GM19395 (cell line): ENCODE measurements at regions not wholly inside any gene's neighbourhood (a gene's known extent, or its start where the extent isn't known, plus 50 kb on each side); places are given as distances from the start of the nearest gene placed in this dataset.
"Not testable (repeated sequence)": the region's sequence is repeated elsewhere in the genome, so short reads cannot be mapped to it uniquely, and the experiment has no call there.

Experiments used
- ATAC-seq: cut with Tn5 transposase; IDR thresholded peaks from one replicate; pipeline ENCODE4 v1.9.1; 2021; ENCODE audit warnings: mild to moderate bottlenecking, moderate library complexity; ENCODE audit not compliant: unreplicated experiment

DNA sequence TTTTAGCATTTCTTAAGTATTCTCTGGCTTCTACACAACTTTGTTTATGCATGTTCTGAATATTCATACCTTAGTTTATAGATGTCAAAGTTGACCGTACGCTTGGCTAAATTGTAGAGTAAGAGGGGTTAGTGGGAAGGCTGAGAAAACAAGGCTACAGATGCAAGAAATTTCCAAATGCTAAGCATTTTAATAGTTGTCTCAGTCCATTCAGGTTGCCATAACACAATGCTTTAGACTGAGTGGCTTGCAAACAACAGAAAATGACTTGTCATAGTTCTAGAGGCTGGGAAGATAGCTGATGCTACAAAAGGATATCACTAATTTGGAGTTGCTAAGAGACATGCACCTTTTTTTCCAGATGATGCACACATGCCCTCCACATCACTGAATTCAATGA, 53.0 kb upstream of the C1QTNF3 start:
- not testable (repeated sequence) for ATAC-seq

DNA sequence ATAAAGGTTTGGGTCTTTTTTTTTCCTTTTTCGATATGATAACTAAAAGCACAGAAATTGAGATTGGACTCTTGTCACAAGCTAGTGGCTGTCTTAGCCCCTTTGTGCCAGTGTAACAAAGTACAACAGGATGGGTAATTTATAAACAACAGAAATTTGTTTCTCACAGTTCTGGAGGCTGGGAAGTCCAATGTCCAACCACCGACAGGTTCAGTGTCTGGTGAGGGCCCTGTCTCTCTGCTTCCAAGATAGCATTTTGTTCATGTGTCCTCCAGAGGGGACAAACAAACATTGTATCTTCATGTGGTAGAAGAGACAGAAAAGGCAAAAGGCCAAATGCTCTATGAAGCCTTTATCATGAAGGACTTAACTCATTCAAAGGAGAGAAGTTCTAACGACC, 56.9 kb upstream of the C1QTNF3 start:
- ATAC-seq: not testable (repeated sequence)

DNA sequence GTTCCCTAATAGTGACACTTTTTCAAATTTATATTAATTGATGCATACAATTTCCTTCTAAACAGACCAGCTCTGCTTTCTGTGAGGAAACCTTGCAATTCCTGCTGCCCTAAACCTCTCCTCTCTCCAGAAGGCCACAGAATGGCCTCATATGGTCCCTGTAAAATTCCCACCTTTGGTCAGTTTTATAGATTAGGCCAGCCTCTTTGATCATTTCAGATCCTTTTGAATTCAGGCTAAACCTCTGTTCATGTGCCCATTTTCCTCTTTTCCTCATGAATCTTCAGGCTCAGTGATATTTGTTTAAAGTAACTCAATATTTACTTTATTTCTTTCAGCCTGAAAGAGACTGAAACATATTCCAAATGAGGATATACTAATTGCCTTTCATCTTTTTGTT, 58.6 kb upstream of the C1QTNF3 start:
- not testable (repeated sequence) for ATAC-seq

DNA sequence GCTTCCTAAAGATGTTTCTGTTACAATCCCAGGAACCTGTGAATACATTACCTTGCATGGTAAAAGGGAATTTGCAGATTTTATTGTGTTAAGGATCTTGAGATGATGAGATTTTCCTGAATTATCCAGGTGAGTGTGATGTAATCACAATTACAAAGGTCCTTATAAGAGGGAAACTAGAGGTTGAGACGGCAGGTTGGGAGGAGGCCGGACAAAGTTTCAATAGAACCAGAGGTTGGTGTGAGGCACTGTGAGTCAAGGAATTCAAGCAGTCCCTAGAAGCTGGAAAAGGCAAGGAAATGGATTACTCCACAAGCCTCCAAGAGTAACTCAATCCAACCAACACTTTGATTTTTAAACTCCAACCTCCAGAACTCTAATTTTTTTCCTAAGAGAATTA, 65.9 kb upstream of the C1QTNF3 start:
- not testable (repeated sequence) for ATAC-seq

DNA sequence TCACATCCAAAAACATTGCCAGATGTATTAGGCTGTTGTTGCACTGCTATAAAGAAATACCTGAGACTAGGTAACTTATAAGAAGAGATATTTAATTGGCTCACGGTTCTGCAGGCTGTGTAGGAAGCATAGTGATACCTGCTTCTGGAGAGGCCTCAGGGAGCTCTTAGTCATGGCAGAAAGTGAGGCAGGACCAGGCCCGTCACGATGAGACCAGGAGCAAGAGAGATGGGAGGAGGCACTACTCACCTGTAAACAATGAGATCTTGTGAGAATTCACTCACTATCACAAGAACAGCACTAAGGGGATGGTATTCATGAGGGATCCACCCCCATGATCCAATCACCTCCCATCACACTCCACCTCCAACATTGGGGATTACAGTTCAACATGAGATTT, 81.3 kb upstream of the C1QTNF3 start:
- ATAC-seq: not testable (repeated sequence)

DNA sequence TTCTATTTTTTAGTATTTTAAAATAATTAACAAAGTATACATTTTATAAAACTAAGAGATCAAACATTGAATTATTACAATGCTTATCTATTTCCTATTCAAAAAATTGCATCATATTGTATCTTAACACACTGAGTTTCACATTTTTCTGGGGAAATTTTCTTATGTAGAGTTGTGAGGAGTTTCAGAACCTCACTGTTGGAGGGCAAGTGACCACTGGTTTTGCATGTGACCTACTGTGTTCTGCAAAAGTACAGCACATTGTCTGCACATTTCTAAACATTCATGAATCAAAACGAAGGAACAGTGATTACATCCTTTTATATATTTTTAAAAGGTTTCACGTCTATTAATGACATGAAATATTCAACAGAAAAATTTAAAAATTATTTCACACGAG, 82.3 kb upstream of the C1QTNF3 start:
- peak; percentile 75 for ATAC-seq

DNA sequence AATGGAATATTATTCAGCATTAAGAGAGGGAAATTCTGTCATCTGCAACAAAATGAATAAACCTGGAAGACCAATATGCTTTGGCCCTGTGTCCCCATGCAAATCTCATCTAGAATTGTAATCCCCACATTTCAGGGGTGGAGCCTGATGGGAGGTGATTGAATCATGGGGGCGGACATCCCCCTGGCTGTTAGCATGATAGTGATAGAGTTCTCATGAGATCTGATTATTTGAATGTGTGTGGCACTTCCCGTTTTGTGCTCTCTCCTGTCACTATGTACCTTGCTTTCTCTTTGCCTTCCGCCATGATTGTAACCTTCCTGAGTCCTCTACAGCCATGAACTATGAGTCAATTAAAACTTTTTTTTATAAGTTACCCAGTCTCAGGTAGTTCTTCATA, 83.7 kb upstream of the C1QTNF3 start:
- not testable (repeated sequence) for ATAC-seq

DNA sequence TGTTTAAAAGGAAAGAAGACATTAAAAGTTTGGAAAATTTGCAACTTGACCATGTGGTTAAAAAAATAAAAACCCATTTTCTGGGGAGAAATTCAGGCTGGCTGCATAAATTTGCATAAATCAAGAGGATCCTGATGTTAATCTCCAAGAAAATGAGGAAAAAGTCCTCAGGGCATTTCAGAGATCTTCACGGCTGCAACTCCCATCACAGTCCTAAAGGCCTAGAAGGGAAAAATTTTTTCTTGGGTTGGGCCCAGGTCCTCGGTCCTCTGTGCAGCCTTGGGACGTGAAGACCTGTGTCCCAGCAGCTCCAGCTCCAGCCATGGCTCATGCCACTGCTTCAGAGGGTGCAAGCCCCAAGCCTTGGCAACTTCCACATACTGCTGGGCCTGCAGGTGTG, 84.8 kb upstream of the C1QTNF3 start:
- not testable (repeated sequence) for ATAC-seq

DNA sequence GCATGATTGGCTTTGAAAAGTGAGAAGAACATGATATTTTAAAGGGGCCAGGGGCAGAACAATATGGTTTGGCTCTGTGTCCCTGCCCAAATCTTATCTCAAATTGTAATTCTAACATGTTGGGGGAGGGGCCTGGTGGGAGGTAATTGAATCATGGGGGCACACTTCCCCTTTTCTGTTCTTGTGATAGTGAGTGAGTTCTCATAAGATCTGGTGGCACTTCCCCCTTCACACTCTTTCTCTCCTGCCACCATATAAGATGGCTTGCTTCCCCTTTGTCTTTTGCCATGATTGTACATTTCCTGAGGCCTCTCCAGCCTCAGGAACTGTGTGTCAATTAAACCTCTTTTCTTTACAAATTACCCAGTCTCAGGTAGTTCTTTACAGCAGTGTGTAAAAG, 85.9 kb upstream of the C1QTNF3 start:
- not testable (repeated sequence) for ATAC-seq

DNA sequence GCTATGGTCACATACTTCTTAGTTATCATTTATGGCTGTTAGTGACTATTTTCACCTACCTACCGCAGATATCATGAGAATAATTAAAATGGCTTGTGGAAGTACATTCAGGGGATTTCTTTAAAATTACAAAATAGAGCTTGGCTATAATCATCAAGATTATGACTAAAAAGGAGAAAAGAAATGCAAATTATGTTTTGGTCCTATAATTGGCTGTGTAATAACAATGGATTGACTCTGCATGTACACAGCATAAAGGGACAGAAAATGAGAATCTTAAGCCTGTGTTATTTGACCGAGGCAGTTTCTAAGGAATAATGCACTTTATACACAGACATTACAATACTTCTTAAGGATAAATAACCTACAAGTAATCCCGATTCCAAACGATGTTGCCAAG, 112.0 kb upstream of the C1QTNF3 start:
- not testable (repeated sequence) for ATAC-seq

DNA sequence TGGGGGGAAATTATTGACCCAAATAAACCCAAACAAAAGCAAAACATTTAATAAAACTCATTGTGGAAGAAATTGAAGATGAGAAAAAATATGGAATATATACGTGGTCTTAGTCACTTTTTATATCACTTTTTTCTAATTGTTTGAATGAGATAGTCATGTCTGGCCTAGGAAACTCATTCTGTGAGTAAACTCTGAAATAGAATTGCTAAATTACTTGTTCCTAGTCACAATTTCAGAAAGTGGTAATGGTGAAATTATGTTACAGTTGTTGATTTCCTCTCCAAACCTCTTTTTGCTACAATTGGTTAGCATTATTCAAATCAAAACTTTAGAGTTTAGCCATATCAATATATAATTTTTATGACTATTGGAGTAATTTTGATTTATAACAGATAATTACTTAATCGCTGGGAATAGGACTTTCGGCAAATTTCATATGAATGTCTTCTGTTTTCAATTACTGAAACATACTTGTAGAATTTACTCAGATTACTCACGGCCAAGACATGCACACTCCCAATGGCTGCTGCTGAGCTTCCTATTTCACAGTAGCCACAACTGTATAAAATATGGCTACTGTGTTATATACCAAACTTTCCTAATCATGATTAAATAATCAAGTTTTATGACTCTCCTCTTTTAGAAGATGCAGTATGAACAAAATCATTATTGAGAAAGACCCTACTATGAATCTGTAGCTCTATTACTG, 113.8 kb upstream of the C1QTNF3 start:
- ATAC-seq: peak; percentile 61

DNA sequence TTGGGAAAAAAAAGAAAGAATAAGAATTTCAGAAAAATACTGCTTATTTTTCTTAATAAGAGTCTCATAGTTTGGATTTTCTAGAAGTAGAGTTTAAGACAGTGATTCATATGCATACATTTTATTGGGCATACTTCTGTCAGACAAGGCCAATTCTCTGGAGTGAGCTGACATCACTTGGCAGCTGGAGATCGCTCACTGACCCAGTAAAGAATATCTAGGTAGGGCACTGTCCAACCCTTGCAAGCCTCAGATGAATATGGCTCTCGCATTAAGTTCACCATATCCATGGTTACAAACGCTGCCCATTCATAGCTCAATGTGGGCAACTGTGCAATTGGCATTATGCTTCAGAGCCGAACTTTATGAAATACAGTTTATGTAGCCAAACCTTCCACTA, 117.9 kb upstream of the C1QTNF3 start:
- not testable (repeated sequence) for ATAC-seq

DNA sequence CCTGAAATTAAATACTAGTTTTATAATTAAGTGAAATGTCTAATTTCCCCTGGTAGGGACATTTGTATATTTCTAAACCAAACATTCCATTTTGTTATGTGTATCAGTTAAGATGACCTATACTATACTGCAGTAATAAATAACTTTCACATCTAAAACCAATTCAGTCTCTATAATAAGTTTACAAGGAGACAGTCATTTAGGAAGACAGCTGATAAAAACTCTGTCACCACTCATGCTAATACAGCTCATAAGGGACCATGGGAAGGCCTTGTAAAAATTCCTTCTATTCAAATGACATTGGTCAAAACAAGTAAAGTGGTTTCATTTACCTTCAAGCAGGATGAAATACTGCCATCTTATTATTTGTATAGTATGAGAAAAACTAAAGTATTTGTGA, 128.4 kb upstream of the C1QTNF3 start:
- ATAC-seq: not testable (repeated sequence)

DNA sequence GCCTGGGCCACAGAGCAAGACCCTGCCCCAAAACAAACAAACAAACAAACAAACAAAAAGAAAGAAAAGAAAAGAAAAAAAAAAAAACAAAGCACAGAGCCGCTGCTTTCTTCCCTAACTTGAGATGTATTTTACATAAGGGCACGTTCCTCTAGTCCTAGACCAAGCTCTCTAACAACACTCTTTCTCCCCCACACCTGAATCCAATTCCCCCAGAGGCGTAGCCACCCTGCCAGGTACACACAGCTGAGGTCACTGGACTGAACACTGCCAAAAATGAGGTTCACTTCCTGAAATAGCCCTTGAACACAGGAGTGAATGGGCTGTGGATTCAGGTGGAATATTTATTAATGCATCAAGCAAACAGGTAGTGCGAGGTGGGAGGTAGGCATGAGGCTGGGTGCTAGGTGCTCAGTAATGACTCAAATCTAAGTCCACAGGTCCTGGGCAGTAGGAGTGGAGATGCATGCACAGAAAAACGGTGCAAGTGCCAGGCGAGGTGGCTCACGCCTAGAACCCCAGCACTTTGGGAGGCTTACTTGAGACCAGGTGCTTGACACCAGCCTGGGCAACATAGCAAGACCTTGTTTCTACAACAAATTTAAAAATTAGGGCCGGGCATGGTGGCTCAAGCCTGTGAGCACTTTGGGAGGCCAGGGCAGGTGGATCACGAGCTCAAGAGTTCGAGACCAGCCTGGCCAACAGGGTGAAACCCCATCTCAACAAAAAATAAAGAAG, 136.6 kb upstream of the C1QTNF3 start:
- not testable (repeated sequence) for ATAC-seq

DNA sequence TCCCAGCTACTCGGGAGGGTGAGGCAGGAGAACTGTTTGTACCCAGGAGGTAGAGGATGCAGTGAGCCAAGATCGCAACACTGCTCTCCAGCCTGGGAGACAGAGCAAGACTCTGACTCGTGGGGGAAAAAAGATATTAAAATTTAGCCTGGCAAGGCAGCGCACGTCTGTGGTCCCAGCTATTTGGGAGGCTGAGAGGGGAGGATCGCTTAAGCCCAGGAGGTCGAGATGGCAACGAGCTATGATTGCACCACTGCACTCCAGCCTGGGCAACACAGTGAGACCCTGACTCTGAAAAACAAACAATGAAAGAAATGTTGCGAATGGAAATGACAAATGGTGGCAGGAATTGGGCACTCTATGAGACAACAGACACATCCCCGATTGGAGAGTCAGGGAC, 137.2 kb upstream of the C1QTNF3 start:
- ATAC-seq: not testable (repeated sequence)

DNA sequence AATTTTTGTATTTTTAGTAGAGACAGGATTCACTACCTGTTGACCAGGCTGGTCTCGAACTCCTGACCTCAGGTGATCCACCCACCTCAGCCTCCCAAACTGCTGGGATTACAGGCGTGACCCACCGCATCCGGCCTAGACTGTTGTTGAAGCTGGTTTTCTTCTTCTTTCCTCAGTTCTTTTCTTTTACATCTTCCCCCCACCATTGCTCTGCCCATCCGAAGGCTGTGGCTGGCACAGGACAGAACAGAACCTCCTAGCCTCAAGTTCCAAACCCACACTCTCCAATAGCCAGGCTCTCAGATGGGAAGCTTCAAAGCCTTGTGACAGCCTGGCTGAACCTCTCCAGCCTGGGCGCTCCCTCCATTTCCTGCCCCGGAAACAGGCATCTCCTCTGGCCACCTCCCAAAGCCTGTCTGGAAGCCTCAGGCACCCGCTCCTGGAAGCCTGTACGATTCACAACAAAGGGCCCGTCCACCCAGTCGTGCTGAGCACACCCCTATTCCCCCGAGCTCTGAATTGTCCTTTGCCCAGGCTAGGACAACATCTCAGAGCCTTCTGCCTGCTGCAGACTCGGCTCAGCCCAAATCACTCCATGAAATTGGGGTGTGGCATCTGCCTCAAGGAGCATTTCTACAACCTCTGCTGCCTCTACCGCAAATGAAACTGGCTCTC, 138.1 kb upstream of the C1QTNF3 start:
- not testable (repeated sequence) for ATAC-seq

DNA sequence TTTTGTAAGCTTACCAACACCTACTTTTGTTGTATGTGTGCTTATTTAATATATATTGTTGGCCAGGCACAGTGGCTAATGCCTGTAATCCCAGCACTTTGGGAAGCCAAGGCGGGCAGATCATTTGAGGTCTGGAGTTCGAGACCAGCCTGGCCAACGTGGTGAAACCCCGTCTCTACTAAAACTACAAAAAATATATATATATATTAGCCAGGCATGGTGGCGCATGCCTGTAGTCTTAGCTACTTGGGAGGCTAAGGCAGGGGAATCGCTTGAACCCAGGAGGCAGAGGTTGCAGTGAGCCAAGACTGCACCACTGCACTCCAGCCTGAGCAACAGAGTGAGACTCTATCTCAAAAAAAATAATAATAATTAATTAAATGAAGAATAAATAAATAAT, 142.0 kb upstream of the C1QTNF3 start:
- not testable (repeated sequence) for ATAC-seq

DNA sequence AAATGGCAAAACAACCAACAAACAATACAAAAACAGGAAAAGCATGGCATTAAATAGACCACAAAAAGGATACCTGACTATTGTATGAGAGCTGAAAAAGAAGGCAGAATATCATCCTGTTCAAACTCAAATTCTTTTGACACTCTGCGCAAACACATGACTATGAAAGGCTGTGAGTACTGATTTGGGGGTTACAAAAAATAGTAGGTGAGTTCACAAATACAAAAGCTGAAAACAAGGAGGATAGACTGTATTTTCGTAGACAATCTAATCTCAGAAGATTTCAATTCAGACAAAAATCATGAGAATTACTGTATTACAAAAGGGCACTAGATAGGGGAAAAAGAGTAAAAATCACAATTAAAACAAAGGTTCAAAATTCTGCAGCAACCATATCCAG, 142.6 kb upstream of the C1QTNF3 start:
- ATAC-seq: not testable (repeated sequence)

DNA sequence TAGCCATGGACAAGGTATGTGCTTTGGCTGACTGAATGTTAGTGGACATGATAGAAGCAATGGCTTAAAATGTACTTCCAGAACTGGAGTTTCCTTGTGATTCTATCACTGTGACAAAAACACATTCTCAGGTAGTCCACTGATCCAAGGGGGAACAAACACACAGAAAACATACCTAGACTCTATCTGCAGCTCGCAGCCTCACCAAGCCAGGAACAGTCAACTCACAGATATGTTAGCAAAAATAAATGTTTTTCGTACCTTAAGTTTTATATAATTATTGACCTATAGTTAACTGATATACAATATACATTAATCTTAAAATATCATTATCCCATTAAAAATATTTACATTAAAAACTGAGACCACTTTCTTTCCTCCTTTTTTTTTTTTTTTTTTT, 143.1 kb upstream of the C1QTNF3 start:
- not testable (repeated sequence) for ATAC-seq

DNA sequence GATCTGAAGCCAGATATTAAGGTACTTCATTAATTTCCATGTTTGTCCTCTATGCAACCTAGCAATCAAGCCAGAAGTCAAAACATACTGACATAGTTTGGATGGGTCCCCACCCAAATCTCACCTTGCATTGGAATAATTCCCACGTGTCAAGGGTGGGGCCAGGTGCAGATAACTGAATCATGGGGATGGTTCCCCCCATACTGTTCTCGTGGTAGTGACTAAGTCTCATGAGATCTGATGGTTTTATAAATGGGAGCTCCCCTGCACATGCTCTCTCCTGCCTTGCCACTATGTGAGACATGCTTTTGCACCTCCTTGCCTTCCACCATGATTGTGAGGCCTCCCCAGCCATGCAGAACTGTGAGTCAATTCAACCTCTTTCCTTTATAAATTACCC, 143.9 kb upstream of the C1QTNF3 start:
- not testable (repeated sequence) for ATAC-seq

DNA sequence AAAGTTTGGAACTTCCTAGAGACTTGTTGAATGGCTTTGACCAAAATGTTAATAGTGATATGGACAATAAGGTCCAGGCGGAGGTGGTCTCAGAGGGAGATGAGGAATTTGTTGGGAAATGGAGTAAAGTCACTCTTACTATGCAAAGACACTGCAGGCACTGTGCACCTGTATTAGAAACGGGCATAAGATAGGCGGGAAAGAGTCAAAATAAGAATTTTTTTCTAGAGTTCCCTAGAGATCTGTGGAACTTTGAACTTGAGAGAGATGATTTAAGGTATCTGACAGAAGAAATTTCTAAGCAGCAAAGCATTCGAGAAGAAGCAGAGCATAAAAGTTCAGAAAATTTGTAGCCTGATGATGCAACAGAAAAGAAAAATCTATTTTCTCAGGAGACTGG, 144.4 kb upstream of the C1QTNF3 start:
- ATAC-seq: not testable (repeated sequence)
